T-helper 17 cell (primary cell): ENCODE measurements at regions not wholly inside any gene's neighbourhood (a gene's known extent, or its start where the extent isn't known, plus 50 kb on each side); places are given as distances from the start of the nearest gene placed in this dataset.

Source experiments
- ATAC-seq: fragments of 150-1000 bp; cut with Tn5 transposase; 2 replicates; pipeline ENCODE4 v1.10.0; 2021; ENCODE audit warnings: mild to moderate bottlenecking, moderate library complexity
- DNase-seq, 3 donors: peaks; one replicate each; pipeline versions ENCODE4 v3.0.0 to v3.0.0-alpha.2; 2020 to 2021
- H3K9me3 ChIP-seq: one replicate; pipeline ENCODE4 v1.7.0; 2013; ENCODE audit warnings: low read length, mild to moderate bottlenecking; ENCODE audit not compliant: control insufficient read depth, poor library complexity, severe bottlenecking
- H3K27ac Mint-ChIP-seq: one replicate; pipeline ENCODE4 v1.8.0; 2022; ENCODE audit warnings: mild to moderate bottlenecking, moderate library complexity, mixed read lengths
- H3K27me3 Mint-ChIP-seq: one replicate; pipeline ENCODE4 v1.8.0; 2022; ENCODE audit warnings: mixed read lengths
- H3K36me3 Mint-ChIP-seq: one replicate; pipeline ENCODE4 v1.8.0; 2022; ENCODE audit warnings: low read depth, mixed read lengths
- H3K4me1 Mint-ChIP-seq: one replicate; pipeline ENCODE4 v1.8.0; 2022; ENCODE audit warnings: mild to moderate bottlenecking, mixed read lengths
- H3K4me3 Mint-ChIP-seq: one replicate; pipeline ENCODE4 v1.8.0; 2022; ENCODE audit warnings: mild to moderate bottlenecking, moderate library complexity, mixed read lengths

- no peaks in the 10 kb centered on the region for H3K9me3 ChIP-seq
- Mint-ChIP-seq H3K27ac (no peak overlapping the region), H3K36me3 (no peaks in the 10 kb centered on the region), H3K4me1 (peaks cover 3% of the 10 kb centered on the region), H3K4me3 (no peak overlapping the region), H3K27me3 (peaks cover 10% of the 10 kb centered on the region)
- DNase-seq (no peak), ATAC-seq (no peak)
Observed at GRCh38 chr4:74608151-74608949, 163.4 kb downstream of the AREG start.

GRCh38 chr4:74610491-74610890, 165.6 kb downstream of the AREG start:
- Mint-ChIP-seq H3K4me3 (no peak overlapping the region), H3K27me3 (peaks cover 13% of the 10 kb centered on the region), H3K4me1 (no peaks in the 10 kb centered on the region), H3K36me3 (no peaks in the 10 kb centered on the region), H3K27ac (no peak overlapping the region)
- DNase-seq (no peak), ATAC-seq (no peak)
- no peaks in the 10 kb centered on the region for H3K9me3 ChIP-seq

GRCh38 chr4:74612837-74613236, 167.9 kb downstream of the AREG start:
- no peaks in the 10 kb centered on the region for H3K36me3 Mint-ChIP-seq
- no peak for ATAC-seq

DNA sequence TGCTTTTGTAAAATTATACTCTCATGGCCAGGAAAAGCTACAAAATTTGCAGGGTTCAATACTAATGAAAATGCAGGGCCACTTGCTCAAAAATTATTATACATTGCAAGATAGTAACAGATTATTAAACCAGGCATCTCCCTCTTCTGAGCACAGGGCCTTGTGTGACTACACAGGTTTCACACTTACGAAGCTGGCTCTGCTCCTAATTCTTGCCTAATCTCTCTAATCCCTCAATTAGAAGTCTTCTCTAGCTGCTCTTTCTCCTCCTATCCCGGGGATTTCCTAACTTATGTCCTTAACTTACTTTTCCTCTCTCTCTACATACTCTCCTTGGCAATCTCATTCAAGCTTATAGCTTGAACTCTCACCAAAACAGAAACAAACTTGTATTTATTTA, 168.3 kb downstream of the AREG start:
- H3K4me1 Mint-ChIP-seq = no peaks in the 10 kb centered on the region

More at GRCh38 chr4:74612837-74613236, 167.9 kb downstream of the AREG start:
- H3K4me3 Mint-ChIP-seq = no peak overlapping the region
- H3K27me3 Mint-ChIP-seq = peaks cover 13% of the 10 kb centered on the region
- no peak overlapping the region for H3K27ac Mint-ChIP-seq
- no peak for DNase-seq
- H3K4me1 Mint-ChIP-seq = no peaks in the 10 kb centered on the region
- no peaks in the 10 kb centered on the region for H3K9me3 ChIP-seq

DNA sequence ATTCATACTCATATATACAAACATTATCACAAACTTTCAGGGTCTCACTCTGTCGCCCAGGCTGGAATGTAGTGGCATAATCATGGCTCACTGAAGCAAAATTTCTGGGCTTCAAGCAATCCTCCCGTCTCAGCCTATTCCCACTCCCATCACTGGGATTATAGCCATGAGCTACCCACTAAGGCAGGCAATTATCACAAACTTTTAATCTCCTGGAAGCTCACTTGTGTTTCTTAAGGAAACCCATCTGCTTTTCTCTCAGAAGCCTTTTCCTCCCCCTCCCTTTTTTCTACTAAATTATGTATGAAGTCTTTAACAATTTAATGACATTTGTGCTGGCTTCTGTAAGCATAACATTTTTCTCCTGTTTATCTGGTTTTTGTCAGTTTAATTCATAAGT, 170.5 kb downstream of the AREG start:
- ATAC-seq = no peak
- peaks cover 20% of the 10 kb centered on the region for H3K27me3 Mint-ChIP-seq
- peaks cover 3% of the 10 kb centered on the region for H3K36me3 Mint-ChIP-seq
- H3K9me3 ChIP-seq = no peaks in the 10 kb centered on the region
- H3K27ac Mint-ChIP-seq = no peak overlapping the region
- no peaks in the 10 kb centered on the region for H3K4me1 Mint-ChIP-seq
- no peak for DNase-seq
- H3K4me3 Mint-ChIP-seq = no peak overlapping the region

More for the DNA sequence above, 168.3 kb downstream of the AREG start:
- DNase-seq = no peak
- no peak for ATAC-seq
- Mint-ChIP-seq H3K27ac (peak overlapping the region; percentile 2), H3K4me3 (no peak overlapping the region), H3K36me3 (no peaks in the 10 kb centered on the region), H3K27me3 (peaks cover 13% of the 10 kb centered on the region)
- H3K9me3 ChIP-seq = no peaks in the 10 kb centered on the region

GRCh38 chr4:74618166-74618565, 173.2 kb downstream of the AREG start:
- no peaks in the 10 kb centered on the region for H3K9me3 ChIP-seq
- Mint-ChIP-seq H3K27ac (no peak overlapping the region), H3K4me3 (no peak overlapping the region), H3K4me1 (peaks cover 1% of the 10 kb centered on the region), H3K36me3 (peaks cover 3% of the 10 kb centered on the region), H3K27me3 (peaks cover 14% of the 10 kb centered on the region)
- DNase-seq (no peak), ATAC-seq (no peak)

GRCh38 chr4:74618659-74619058, 173.7 kb downstream of the AREG start:
- ATAC-seq (no peak), DNase-seq (no peak)
- peaks cover 3% of the 10 kb centered on the region for H3K36me3 Mint-ChIP-seq
- H3K27ac Mint-ChIP-seq = no peak overlapping the region
- H3K9me3 ChIP-seq = no peaks in the 10 kb centered on the region
- no peak overlapping the region for H3K4me3 Mint-ChIP-seq
- peaks cover 12% of the 10 kb centered on the region for H3K27me3 Mint-ChIP-seq
- peaks cover 5% of the 10 kb centered on the region for H3K4me1 Mint-ChIP-seq

DNA sequence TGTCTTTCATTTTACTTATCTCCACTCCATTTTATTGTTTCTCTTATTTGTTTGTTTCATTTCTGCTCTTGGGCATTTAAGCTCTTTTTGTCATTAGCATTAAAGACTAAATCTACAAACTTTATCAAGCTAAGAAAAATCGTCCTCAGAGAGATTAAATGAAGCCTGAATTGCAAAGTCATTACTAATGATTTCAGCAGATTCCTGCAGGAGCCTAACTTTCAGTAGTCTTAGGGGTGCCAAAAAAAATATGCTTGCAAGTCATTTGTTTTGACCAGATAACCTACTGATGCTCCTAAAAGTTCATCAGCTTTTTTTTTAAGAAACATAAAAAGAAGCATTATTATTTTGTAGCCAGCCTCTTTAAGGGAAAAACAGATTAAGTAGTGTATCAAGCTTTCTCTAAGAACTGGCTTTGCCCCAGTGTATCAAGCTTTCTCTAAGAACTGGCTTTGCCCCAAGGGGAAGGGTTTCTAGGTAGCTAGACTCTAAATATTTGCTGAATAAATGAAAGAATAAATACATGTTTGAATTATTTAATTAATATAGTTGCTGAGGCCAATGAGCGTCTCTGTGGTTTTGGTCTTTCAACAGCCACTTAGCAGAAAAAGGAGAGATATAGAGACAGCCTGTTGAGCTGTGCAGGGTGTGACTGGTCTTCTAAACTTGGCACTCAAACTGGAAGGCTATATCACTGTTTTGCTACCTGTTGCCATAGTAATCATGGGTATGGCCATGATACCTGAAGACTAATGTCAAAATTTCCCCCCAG, 174.2 kb downstream of the BTC start:
- no peak overlapping the region for H3K27ac Mint-ChIP-seq
- DNase-seq = no peak
- H3K9me3 ChIP-seq = no peaks in the 10 kb centered on the region
- no peak for ATAC-seq
- peaks cover 5% of the 10 kb centered on the region for H3K4me1 Mint-ChIP-seq
- no peak overlapping the region for H3K4me3 Mint-ChIP-seq
- peaks cover 3% of the 10 kb centered on the region for H3K36me3 Mint-ChIP-seq
- H3K27me3 Mint-ChIP-seq = peaks cover 12% of the 10 kb centered on the region

DNA sequence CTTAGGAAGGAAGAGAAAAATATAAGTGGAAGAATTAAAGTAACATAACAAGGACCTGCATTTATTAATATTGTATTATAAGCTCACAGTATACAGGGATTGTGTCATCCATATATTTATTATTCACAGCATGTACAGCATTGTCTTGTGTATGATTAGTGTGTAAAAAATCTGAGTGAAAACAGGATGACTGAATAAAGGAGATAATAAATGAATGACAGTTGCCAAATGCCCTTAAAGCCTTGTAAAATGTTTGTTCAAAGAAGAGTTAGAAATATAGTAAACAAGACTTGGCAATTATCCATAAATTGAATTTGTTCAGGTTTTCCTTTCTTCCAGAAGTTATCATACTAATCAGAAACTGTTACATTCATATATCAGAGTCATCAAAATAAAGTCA, 172.7 kb downstream of the BTC start:
- DNase-seq = no peak
- no peaks in the 10 kb centered on the region for H3K9me3 ChIP-seq
- peaks cover 12% of the 10 kb centered on the region for H3K27me3 Mint-ChIP-seq
- H3K36me3 Mint-ChIP-seq = peaks cover 3% of the 10 kb centered on the region
- no peak for ATAC-seq
- H3K4me3 Mint-ChIP-seq = no peak overlapping the region
- peaks cover 11% of the 10 kb centered on the region for H3K4me1 Mint-ChIP-seq
- no peak overlapping the region for H3K27ac Mint-ChIP-seq

GRCh38 chr4:74623041-74623440, 171.3 kb downstream of the BTC start:
- H3K27ac Mint-ChIP-seq = no peak overlapping the region
- ATAC-seq = peak; percentile 59
- peak overlapping the region; percentile 65 for H3K4me3 Mint-ChIP-seq

DNA sequence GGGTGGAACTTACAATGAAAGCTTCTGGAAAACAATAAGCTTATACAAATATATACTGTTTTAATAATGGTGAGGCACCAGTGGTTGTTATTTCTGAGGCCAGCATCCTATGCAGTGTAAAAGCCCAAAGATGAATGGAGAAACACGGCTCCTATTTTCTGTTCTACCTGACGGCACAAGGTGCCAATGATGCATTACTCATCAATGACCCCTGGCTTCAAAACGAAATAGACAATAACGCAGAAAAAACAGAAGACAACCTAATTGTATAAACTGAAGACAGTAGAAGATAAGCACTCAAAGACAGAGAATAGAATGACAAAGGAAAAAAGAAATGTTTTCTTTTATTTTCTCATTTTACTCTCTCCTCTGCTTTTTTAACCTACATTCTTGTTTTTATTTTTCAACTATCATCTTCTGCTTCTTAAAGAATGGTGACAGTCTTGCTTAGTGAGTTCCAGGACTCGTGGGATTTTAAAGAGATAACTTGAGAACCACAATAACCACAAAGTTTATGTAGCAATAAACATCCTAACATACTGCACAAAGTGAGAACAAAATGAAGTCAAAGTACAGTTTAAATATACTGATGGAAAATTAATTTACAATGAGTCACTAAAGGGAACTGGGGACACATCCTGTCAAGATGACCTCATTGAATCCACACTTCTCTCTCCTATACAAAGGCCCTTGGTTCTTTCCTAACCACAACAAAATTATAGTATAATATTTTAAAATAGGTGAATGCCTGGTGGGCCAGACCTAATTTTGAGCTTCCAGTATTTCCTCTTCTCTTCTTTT, 169.8 kb downstream of the BTC start:
- H3K9me3 ChIP-seq = no peaks in the 10 kb centered on the region
- DNase-seq (no peak), ATAC-seq (peak; percentile 65)
- H3K27ac Mint-ChIP-seq = peak overlapping the region; percentile 53
- peak overlapping the region; percentile 55 for H3K4me3 Mint-ChIP-seq
- H3K36me3 Mint-ChIP-seq = no peaks in the 10 kb centered on the region
- peaks cover 6% of the 10 kb centered on the region for H3K27me3 Mint-ChIP-seq
- H3K4me1 Mint-ChIP-seq = peaks cover 18% of the 10 kb centered on the region

More at GRCh38 chr4:74623041-74623440, 171.3 kb downstream of the BTC start:
- Mint-ChIP-seq H3K36me3 (peaks cover 3% of the 10 kb centered on the region), H3K4me1 (peaks cover 16% of the 10 kb centered on the region), H3K27me3 (peaks cover 12% of the 10 kb centered on the region)
- H3K9me3 ChIP-seq = no peaks in the 10 kb centered on the region
- no peak for DNase-seq

GRCh38 chr4:74625981-74626380, 168.3 kb downstream of the BTC start:
- H3K27ac Mint-ChIP-seq = peak overlapping the region; percentile 53
- DNase-seq (no peak), ATAC-seq (no peak)
- H3K9me3 ChIP-seq = no peaks in the 10 kb centered on the region
- peaks cover 6% of the 10 kb centered on the region for H3K27me3 Mint-ChIP-seq
- H3K4me3 Mint-ChIP-seq = peak overlapping the region; percentile 22
- H3K4me1 Mint-ChIP-seq = peaks cover 18% of the 10 kb centered on the region
- H3K36me3 Mint-ChIP-seq = no peaks in the 10 kb centered on the region

- H3K27ac Mint-ChIP-seq = peak overlapping the region; percentile 24
- ATAC-seq (no peak), DNase-seq (no peak)
- H3K27me3 Mint-ChIP-seq = peaks cover 6% of the 10 kb centered on the region
- no peak overlapping the region for H3K4me3 Mint-ChIP-seq
- H3K9me3 ChIP-seq = no peaks in the 10 kb centered on the region
- no peaks in the 10 kb centered on the region for H3K36me3 Mint-ChIP-seq
- peaks cover 18% of the 10 kb centered on the region for H3K4me1 Mint-ChIP-seq
Observed at GRCh38 chr4:74627093-74627492, 167.2 kb downstream of the BTC start.
